ENCODE measurements at regions not wholly inside any gene's neighbourhood (a gene's known extent, or its start where the extent isn't known, plus 50 kb on each side); places are given as distances from the start of the nearest gene placed in this dataset.

GRCh38 chr5:40121236-40121635 lies 558.5 kb upstream of the PTGER4 start:
- TF ChIP-seq CTCF (conservative IDR thresholded peaks at IDR 0.05) (no peak), ZFX (IDR thresholded peaks at IDR 0.05) (no peak)
